HT1080 (cell line): ENCODE measurements at regions not wholly inside any gene's neighbourhood (a gene's known extent, or its start where the extent isn't known, plus 50 kb on each side); places are given as distances from the start of the nearest gene placed in this dataset.

Experiments
- DNase-seq: peaks from one replicate; pipeline ENCODE4 v3.0.0-alpha.2; 2015; ENCODE audit warnings: low read depth

- DNase-seq, result no peak
These were observed 53.6 kb upstream of the RORA start for GRCh38 chr15:61282661-61283060.

DNA sequence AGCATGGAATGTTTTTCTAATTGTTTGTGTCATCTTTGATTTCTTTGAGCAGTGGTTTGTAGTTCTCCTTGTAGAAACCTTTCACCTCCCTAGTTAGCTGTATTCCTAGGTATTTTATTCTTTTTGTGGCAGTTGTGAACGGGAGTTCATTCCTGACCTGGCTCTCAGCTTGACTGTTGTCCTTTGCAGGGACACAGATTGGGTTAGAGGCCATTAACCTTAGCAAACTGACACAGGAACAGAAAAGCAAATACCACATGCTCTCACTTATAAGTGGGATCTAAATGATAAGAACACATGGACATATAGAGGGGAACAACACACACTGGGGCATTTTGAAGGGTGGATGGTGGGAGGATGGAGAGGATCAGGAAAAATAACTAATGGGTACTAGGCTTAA, 52.2 kb upstream of the RORA start:
- DNase-seq, result no peak
